A549 (cell line): ENCODE measurements at regions not wholly inside any gene's neighbourhood (a gene's known extent, or its start where the extent isn't known, plus 50 kb on each side); places are given as distances from the start of the nearest gene placed in this dataset.
A peak's percentile ranks its signal among the peaks of the same experiment; 100 is the strongest.

Experiments
- ATAC-seq, 2 experiments: fragments of 200-7000 bp in 1 of 2; fragments of >200 bp in 1 of 2; cut with Nextera tagmentation in 1 of 2; cut with Tn5 transposase in 1 of 2; 3 replicates each; pipeline versions ENCODE4 v1.8.0 to v1.9.1; 2018 to 2020; ENCODE audit warnings: mild to moderate bottlenecking in 1 of 2, moderate library complexity in 1 of 2
- CTCF ChIA-PET: fragments of 300-600 bp; sonication (Branson Sonifier 250); formaldehyde crosslinking; extraction: SDS; loops from one replicate; lab custom pipeline; 2021; ENCODE audit warnings: antibody characterized with exemption, inconsistent platforms; lab: Yijun Ruan, JAX
- POLR2A ChIA-PET: fragments of 350-600 bp; formaldehyde crosslinking; extraction: SDS; loops from one replicate; lab custom pipeline; 2021; ENCODE audit warnings: antibody characterized with exemption, inconsistent platforms; lab: Yijun Ruan, JAX
- DNase-seq, 2 experiments: peaks; one replicate each; pipeline versions ENCODE4 v3.0.0 to v3.0.0-alpha.2; 2011 to 2016; ENCODE audit warnings: low read depth in 1 of 2, low spot score in 1 of 2
- FAIRE-seq: peaks from 2 replicates; lab custom pipeline; 2011; peaks lifted over from hg19 to GRCh38; lab: Jason Lieb, UNC
- H3K27ac ChIP-seq, 2 experiments: fragments of >200 bp; sonication (Bioruptor Twin); formaldehyde crosslinking; 3 replicates each; pipeline ENCODE4 v1.5.1; 2016 to 2017
- H3K4me1 ChIP-seq: fragments of >200 bp; sonication (Bioruptor Twin); formaldehyde crosslinking; 3 replicates; pipeline ENCODE4 v1.6.1; 2016
- H3K4me2 ChIP-seq: fragments of >200 bp; sonication (Bioruptor Twin); formaldehyde crosslinking; 3 replicates; pipeline ENCODE4 v1.6.1; 2016
- H3K4me3 ChIP-seq: fragments of >200 bp; sonication (Bioruptor Twin); formaldehyde crosslinking; 3 replicates; pipeline ENCODE4 v1.5.1; 2016
- H3K9me3 ChIP-seq: fragments of >200 bp; sonication (Bioruptor Twin); formaldehyde crosslinking; 3 replicates; pipeline ENCODE4 v1.6.1; 2016
- CBX8 ChIP-seq: fragments of 200-600 bp; sonication (generic); IDR thresholded peaks from 2 replicates; pipeline ENCODE4 v1.6.1; 2016
- CHD4 ChIP-seq: fragments of 200-600 bp; sonication (generic); IDR thresholded peaks from 2 replicates; pipeline ENCODE4 v1.6.1; 2016; ENCODE audit warnings: antibody characterized with exemption, mild to moderate bottlenecking, borderline replicate concordance
- EP300 ChIP-seq, 2 experiments: fragments of >200 bp; sonication (Bioruptor Twin); formaldehyde crosslinking; IDR thresholded peaks; 2 replicates in 1 of 2; 3 replicates in 1 of 2; pipeline ENCODE4 v1.6.1; 2016 to 2017
- FOXS1 ChIP-seq: fragments of 250-450 bp; sonication (Bioruptor Pico); IDR thresholded peaks from 2 replicates; pipeline ENCODE4 v1.5.0; 2020; ENCODE audit warnings: mild to moderate bottlenecking, moderate library complexity
- GATA3 ChIP-seq: IDR thresholded peaks from 2 replicates; pipeline ENCODE4 v1.6.1; 2012; ENCODE audit warnings: borderline replicate concordance
- JUN ChIP-seq, 2 experiments: fragments of >200 bp; sonication (Bioruptor Twin); formaldehyde crosslinking; IDR thresholded peaks; 2 replicates in 1 of 2; 3 replicates in 1 of 2; pipeline ENCODE4 v1.6.1; 2016 to 2017
- JUNB ChIP-seq: fragments of >200 bp; sonication (Bioruptor Twin); formaldehyde crosslinking; IDR thresholded peaks from 2 replicates; pipeline ENCODE4 v1.6.1; 2016
- MAFK ChIP-seq: fragments of 450-650 bp; IDR thresholded peaks from 2 replicates; pipeline ENCODE4 v1.6.1; 2014; ENCODE audit not compliant: partially characterized antibody
- MYC ChIP-seq: IDR thresholded peaks from 2 replicates; pipeline ENCODE4 v1.6.1; 2012; ENCODE audit warnings: mild to moderate bottlenecking, inconsistent platforms, low read length, improper control_type of control experiment, borderline replicate concordance
- NPAS2 ChIP-seq: fragments of 250-450 bp; sonication (Bioruptor Pico); IDR thresholded peaks from 2 replicates; pipeline ENCODE4 v1.8.0; 2022; ENCODE audit warnings: mild to moderate bottlenecking, moderate library complexity, borderline replicate concordance
- PHF8 ChIP-seq: fragments of 200-600 bp; sonication (generic); IDR thresholded peaks from 2 replicates; pipeline ENCODE4 v1.6.1; 2016; ENCODE audit warnings: low read depth, mild to moderate bottlenecking, antibody characterized with exemption, moderate library complexity, borderline replicate concordance
- POLR2A ChIP-seq: IDR thresholded peaks from 2 replicates; pipeline ENCODE4 v1.6.1; 2012; ENCODE audit warnings: mild to moderate bottlenecking, low read length
- RAD21 ChIP-seq, 2 experiments: fragments of >200 bp in 1 of 2; sonication (Bioruptor Twin) in 1 of 2; formaldehyde crosslinking in 1 of 2; IDR thresholded peaks in 1 of 2; conservative IDR thresholded peaks in 1 of 2; 2 replicates in 1 of 2; 3 replicates in 1 of 2; pipeline ENCODE4 v1.6.1; 2012 to 2018; ENCODE audit warnings: inconsistent platforms in 1 of 2
- RARB ChIP-seq: fragments of 250-450 bp; sonication (Bioruptor Pico); IDR thresholded peaks from 2 replicates; pipeline ENCODE4 v1.8.0; 2021; ENCODE audit warnings: mild to moderate bottlenecking, moderate library complexity
- RNF2 ChIP-seq: fragments of 200-600 bp; sonication (generic); IDR thresholded peaks from 2 replicates; pipeline ENCODE4 v1.6.1; 2016; ENCODE audit warnings: low read depth, mild to moderate bottlenecking, antibody characterized with exemption, moderate library complexity, borderline replicate concordance
- SMC3 ChIP-seq: fragments of >200 bp; sonication (Bioruptor Twin); formaldehyde crosslinking; IDR thresholded peaks from 3 replicates; pipeline ENCODE4 v1.6.1; 2018; ENCODE audit warnings: inconsistent platforms
- TP53 ChIP-seq: fragments of 250-450 bp; sonication (Bioruptor Pico); IDR thresholded peaks from 2 replicates; pipeline ENCODE4 v1.5.0; 2021; ENCODE audit warnings: mild to moderate bottlenecking, moderate library complexity
- ZFP36 ChIP-seq: fragments of 450-650 bp; IDR thresholded peaks from 2 replicates; pipeline ENCODE4 v1.6.1; 2014; ENCODE audit warnings: borderline replicate concordance; ENCODE audit not compliant: partially characterized antibody
- ZSCAN20 ChIP-seq: fragments of 250-450 bp; sonication (Bioruptor Pico); IDR thresholded peaks from 2 replicates; pipeline ENCODE4 v1.8.0; 2022; ENCODE audit warnings: mild to moderate bottlenecking, moderate library complexity
- WGBS: methylation state at CpG from one replicate; pipeline ENCODE4 v1.1.6; 2017; ENCODE audit errors: missing lambda C conversion rate; 5-methylcytosine and 5-hydroxymethylcytosine counted together
- TF ChIP-seq, protein P1 (sequence below): IDR thresholded peaks from 2 replicates; pipeline ENCODE4 v1.6.1; 2012
- TF ChIP-seq, protein P2 (sequence below): fragments of >200 bp; sonication (Bioruptor Twin); formaldehyde crosslinking; IDR thresholded peaks from 3 replicates; pipeline ENCODE4 v1.5.1; 2016
- TF ChIP-seq, protein P3 (sequence below): fragments of >200 bp; sonication (Bioruptor Twin); formaldehyde crosslinking; IDR thresholded peaks from 2 replicates; pipeline ENCODE4 v1.6.1; 2016
- TF ChIP-seq, protein P4 (sequence below): fragments of >200 bp; sonication (Bioruptor Twin); formaldehyde crosslinking; IDR thresholded peaks from 3 replicates; pipeline ENCODE4 v1.6.1; 2016
- TF ChIP-seq, protein P5 (sequence below): fragments of 250-450 bp; sonication (Bioruptor Pico); IDR thresholded peaks from 2 replicates; pipeline ENCODE4 v1.5.0; 2020; ENCODE audit warnings: low read depth, mild to moderate bottlenecking, moderate library complexity

DNA sequence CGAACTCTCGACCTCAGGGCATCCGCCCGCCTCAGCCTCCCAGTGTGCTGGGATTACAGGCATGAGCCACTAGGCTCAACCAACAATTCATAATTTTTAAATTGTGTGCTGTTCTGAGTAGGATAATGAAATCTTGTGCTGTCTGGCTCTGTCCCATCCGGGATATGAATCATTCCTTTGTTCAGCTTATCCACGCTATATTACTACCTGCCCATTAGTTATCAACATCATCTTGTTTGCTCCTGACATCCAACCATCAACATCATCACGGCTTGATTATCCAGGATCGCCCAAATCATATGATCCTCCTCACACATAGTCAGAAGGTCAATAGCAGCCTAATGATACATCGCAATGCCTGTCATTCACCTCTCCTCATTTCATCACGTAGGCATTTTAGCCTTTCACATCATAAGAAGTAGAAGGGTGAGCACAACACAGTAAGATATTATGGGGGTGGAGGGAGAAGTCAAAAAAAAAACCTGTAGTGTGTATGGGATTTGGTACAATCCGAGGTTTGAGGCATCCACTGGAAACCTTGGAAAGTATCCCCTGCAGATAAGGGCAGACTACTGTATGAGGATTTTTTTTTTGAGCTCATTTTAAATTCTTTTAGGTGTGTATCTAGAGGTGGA, 77.0 kb upstream of the SIAH1 start (continued):
- TF ChIP-seq PHF8 (no peak), RNF2 (no peak), FOXS1 (CRISPR knock-in tag) (no peak), ZSCAN20 (CRISPR knock-in tag) (no peak), MAFK (peak; percentile 35), GATA3 (peak; percentile 71), CBX8 (no peak), RAD21 (conservative IDR thresholded peaks at IDR 0.05 in 1 of 2, IDR thresholded peaks at IDR 0.05 in 1 of 2) (no peak), TP53 (CRISPR knock-in tag) (no peak), JUN (IDR thresholded peaks at IDR 0.05) (no peak)
- TF ChIP-seq, protein P1, sequence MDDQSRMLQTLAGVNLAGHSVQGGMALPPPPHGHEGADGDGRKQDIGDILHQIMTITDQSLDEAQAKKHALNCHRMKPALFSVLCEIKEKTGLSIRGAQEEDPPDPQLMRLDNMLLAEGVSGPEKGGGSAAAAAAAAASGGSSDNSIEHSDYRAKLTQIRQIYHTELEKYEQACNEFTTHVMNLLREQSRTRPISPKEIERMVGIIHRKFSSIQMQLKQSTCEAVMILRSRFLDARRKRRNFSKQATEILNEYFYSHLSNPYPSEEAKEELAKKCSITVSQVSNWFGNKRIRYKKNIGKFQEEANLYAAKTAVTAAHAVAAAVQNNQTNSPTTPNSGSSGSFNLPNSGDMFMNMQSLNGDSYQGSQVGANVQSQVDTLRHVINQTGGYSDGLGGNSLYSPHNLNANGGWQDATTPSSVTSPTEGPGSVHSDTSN: no peak
- TF ChIP-seq, protein P2, sequence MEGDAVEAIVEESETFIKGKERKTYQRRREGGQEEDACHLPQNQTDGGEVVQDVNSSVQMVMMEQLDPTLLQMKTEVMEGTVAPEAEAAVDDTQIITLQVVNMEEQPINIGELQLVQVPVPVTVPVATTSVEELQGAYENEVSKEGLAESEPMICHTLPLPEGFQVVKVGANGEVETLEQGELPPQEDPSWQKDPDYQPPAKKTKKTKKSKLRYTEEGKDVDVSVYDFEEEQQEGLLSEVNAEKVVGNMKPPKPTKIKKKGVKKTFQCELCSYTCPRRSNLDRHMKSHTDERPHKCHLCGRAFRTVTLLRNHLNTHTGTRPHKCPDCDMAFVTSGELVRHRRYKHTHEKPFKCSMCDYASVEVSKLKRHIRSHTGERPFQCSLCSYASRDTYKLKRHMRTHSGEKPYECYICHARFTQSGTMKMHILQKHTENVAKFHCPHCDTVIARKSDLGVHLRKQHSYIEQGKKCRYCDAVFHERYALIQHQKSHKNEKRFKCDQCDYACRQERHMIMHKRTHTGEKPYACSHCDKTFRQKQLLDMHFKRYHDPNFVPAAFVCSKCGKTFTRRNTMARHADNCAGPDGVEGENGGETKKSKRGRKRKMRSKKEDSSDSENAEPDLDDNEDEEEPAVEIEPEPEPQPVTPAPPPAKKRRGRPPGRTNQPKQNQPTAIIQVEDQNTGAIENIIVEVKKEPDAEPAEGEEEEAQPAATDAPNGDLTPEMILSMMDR: no peak
- TF ChIP-seq, protein P3, sequence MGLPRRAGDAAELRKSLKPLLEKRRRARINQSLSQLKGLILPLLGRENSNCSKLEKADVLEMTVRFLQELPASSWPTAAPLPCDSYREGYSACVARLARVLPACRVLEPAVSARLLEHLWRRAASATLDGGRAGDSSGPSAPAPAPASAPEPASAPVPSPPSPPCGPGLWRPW: no peak

DNA sequence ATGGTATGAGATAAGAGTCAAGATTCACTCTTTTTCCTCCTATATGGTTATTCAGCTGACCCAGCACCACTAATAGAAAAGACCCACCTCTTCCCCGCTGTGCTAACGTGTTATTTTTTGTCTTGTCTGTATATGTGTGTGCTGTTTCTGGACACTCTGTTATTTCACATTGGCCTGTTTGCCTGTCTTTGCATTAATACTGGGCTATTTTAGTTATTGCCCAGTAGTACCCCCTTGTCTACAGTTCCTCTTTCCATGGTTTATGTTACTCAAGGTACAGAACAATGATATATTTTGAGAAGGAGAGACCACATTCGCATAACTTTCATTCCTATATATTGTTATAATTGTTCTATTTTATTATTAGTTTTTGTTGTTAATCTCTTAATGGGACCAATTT, 74.0 kb upstream of the SIAH1 start:
- Histone ChIP-seq H3K4me1 (peaks cover 25% of the 10 kb centered on the region), H3K4me3 (no peak overlapping the region), H3K9me3 (no peaks in the 10 kb centered on the region; the same call in 2 of the 3 replicates), H3K4me2 (no peak overlapping the region), H3K27ac (peak overlapping the region; percentile 22 to 30; a peak in 2 of 6 replicates)
- POLR2A ChIA-PET: no interaction called here
- FAIRE-seq: no peak
- 90% methylated on average over 3 of the region's 3 CpGs for WGBS
- no peak for DNase-seq
- no peak for ATAC-seq
- CTCF ChIA-PET: no interaction called here
- TF ChIP-seq, protein P4, sequence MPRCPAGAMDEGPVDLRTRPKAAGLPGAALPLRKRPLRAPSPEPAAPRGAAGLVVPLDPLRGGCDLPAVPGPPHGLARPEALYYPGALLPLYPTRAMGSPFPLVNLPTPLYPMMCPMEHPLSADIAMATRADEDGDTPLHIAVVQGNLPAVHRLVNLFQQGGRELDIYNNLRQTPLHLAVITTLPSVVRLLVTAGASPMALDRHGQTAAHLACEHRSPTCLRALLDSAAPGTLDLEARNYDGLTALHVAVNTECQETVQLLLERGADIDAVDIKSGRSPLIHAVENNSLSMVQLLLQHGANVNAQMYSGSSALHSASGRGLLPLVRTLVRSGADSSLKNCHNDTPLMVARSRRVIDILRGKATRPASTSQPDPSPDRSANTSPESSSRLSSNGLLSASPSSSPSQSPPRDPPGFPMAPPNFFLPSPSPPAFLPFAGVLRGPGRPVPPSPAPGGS: no peak

DNA sequence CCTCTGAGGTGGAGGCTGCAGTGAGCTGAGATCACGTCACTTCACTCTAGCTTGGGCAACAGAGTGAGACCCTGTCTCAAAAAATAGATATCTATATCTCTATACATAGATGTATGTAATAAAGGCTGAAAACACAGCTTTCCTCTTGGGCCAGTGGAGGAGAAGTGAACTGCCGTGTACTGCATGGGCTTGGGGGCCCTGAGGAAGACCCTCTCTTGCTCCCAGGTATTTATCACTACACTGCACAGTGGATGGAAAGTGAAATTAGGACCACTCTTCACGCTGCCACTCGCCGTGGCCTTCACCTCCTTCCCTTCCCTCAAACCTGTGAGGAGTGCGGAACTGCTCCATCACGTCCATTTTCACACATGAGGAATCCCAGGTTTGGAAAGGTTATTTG, 68.8 kb upstream of the SIAH1 start:
- DNase-seq: no peak

More for the DNA sequence above, 68.8 kb upstream of the SIAH1 start:
- H3K4me1 ChIP-seq: peaks cover 12% of the 10 kb centered on the region
- TF ChIP-seq POLR2A (no peak), SMC3 (no peak), NPAS2 (CRISPR knock-in tag) (no peak), RARB (CRISPR knock-in tag) (no peak), CHD4 (no peak), ZFP36 (no peak), JUNB (no peak), GATA3 (no peak), EP300 (IDR thresholded peaks at IDR 0.05) (no peak), MYC (no peak)
- TF ChIP-seq, protein P5, sequence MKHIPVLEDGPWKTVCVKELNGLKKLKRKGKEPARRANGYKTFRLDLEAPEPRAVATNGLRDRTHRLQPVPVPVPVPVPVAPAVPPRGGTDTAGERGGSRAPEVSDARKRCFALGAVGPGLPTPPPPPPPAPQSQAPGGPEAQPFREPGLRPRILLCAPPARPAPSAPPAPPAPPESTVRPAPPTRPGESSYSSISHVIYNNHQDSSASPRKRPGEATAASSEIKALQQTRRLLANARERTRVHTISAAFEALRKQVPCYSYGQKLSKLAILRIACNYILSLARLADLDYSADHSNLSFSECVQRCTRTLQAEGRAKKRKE: no peak
- TF ChIP-seq, protein P2: no peak
- TF ChIP-seq, protein P4: no peak
- TF ChIP-seq, protein P3: no peak
- TF ChIP-seq, protein P1: no peak
- H3K4me2 ChIP-seq: no peak overlapping the region
- no peak overlapping the region for H3K4me3 ChIP-seq
- 88% methylated on average over 7 of the region's 7 CpGs for WGBS
- POLR2A ChIA-PET: no interaction called here
- ATAC-seq (no peak), FAIRE-seq (no peak)
- H3K9me3 ChIP-seq: no peaks in the 10 kb centered on the region
- CTCF ChIA-PET: interaction anchor here (1.1 kb wide), 1 partner anchor 169 kb away, joined by 3 read pairs; no protein-coding TSS in a partner anchor
- H3K27ac ChIP-seq: no peak overlapping the region
